DND-41 (cell line): ENCODE measurements at regions not wholly inside any gene's neighbourhood (a gene's known extent, or its start where the extent isn't known, plus 50 kb on each side); places are given as distances from the start of the nearest gene placed in this dataset.

Experiments
- ATAC-seq: fragments of 200-7000 bp; cut with Tn5 transposase; 3 replicates; pipeline ENCODE4 v1.9.1; 2021; ENCODE audit warnings: low read depth; ENCODE audit not compliant: insufficient read depth
- DNase-seq: peaks from one replicate; pipeline ENCODE4 v3.0.0-alpha.2; 2020
- H2AFZ ChIP-seq: 2 replicates; pipeline ENCODE4 v1.6.0; 2012; ENCODE audit warnings: low read depth, low read length
- H3K27ac ChIP-seq: 2 replicates; pipeline ENCODE4 v1.5.1; 2012; ENCODE audit warnings: low read length, inconsistent platforms
- H3K27me3 ChIP-seq: fragments of 200-600 bp; sonication (generic); 2 replicates; pipeline ENCODE4 v1.6.0; 2012; ENCODE audit warnings: low read length, mild to moderate bottlenecking, inconsistent platforms; ENCODE audit not compliant: insufficient read depth, poor library complexity
- H3K36me3 ChIP-seq: 2 replicates; pipeline ENCODE4 v1.5.1; 2012; ENCODE audit warnings: low read length, inconsistent platforms; ENCODE audit not compliant: insufficient read depth
- H3K4me1 ChIP-seq: 2 replicates; pipeline ENCODE4 v1.5.1; 2012; ENCODE audit warnings: mild to moderate bottlenecking, low read length; ENCODE audit not compliant: insufficient read depth
- H3K4me2 ChIP-seq: 2 replicates; pipeline ENCODE4 v1.6.0; 2012; ENCODE audit warnings: mild to moderate bottlenecking, moderate library complexity, low read length, inconsistent platforms; ENCODE audit not compliant: insufficient read depth
- H3K4me3 ChIP-seq, 2 experiments: fragments of 200-600 bp in 1 of 2; shearing (Covaris generic) in 1 of 2; 2 replicates each; pipeline ENCODE4 v1.5.1; 2012 to 2016; ENCODE audit warnings: inconsistent platforms in 2 of 2, low read length in 2 of 2, mild to moderate bottlenecking in 2 of 2, low read depth in 1 of 2, moderate library complexity in 1 of 2
- H3K79me2 ChIP-seq: 2 replicates; pipeline ENCODE4 v1.6.0; 2012; ENCODE audit warnings: low read length, inconsistent platforms; ENCODE audit not compliant: insufficient read depth
- H3K9ac ChIP-seq: 2 replicates; pipeline ENCODE4 v1.6.0; 2012; ENCODE audit warnings: low read depth, mild to moderate bottlenecking, inconsistent platforms, low read length, moderate library complexity
- H3K9me3 ChIP-seq: 2 replicates; pipeline ENCODE4 v1.5.1; 2012; ENCODE audit warnings: low read length, moderate library complexity, mild to moderate bottlenecking, inconsistent platforms; ENCODE audit not compliant: insufficient read depth, severe bottlenecking
- H4K20me1 ChIP-seq: 2 replicates; pipeline ENCODE4 v1.6.0; 2012; ENCODE audit warnings: low read length; ENCODE audit not compliant: insufficient read depth
- CTCF ChIP-seq: IDR thresholded peaks from 2 replicates; pipeline ENCODE4 v1.5.1; 2012; ENCODE audit warnings: borderline replicate concordance, low read length, moderate library complexity, mild to moderate bottlenecking; ENCODE audit not compliant: poor library complexity, severe bottlenecking; ENCODE audit errors: extremely low read depth
- EZH2 ChIP-seq: IDR thresholded peaks from 3 replicates; pipeline ENCODE4 v1.6.1; 2012; ENCODE audit warnings: borderline replicate concordance, low read depth, mild to moderate bottlenecking, moderate library complexity, low read length, inconsistent platforms; ENCODE audit not compliant: severe bottlenecking

- no peak overlapping the region for H3K27ac ChIP-seq
- no peak for ATAC-seq
Observed at GRCh38 chr20:39853050-39853449, 836.0 kb downstream of the MAFB start.

GRCh38 chr20:39851459-39851858 is 837.6 kb downstream of the MAFB start:
- H2AFZ ChIP-seq = no peak overlapping the region
- no peaks in the 10 kb centered on the region for H3K9me3 ChIP-seq
- H3K27me3 ChIP-seq = peaks cover 4% of the 10 kb centered on the region
- H3K4me2 ChIP-seq = no peak overlapping the region
- no peaks in the 10 kb centered on the region for H3K79me2 ChIP-seq
- no peak for TF ChIP-seq EZH2
- TF ChIP-seq CTCF = no peak
- no peak overlapping the region for H3K27ac ChIP-seq
- H3K4me1 ChIP-seq = no peaks in the 10 kb centered on the region
- ATAC-seq (no peak), DNase-seq (no peak)
- no peak overlapping the region for H3K4me3 ChIP-seq
- H4K20me1 ChIP-seq = no peaks in the 10 kb centered on the region
- no peak overlapping the region for H3K9ac ChIP-seq
- no peaks in the 10 kb centered on the region for H3K36me3 ChIP-seq

More at GRCh38 chr20:39853050-39853449, 836.0 kb downstream of the MAFB start:
- H3K4me3 ChIP-seq = no peak overlapping the region
- no peaks in the 10 kb centered on the region for H3K79me2 ChIP-seq
- H3K4me2 ChIP-seq = no peak overlapping the region
- no peak overlapping the region for H2AFZ ChIP-seq
- DNase-seq = no peak
- TF ChIP-seq CTCF (no peak), EZH2 (no peak)
- peaks cover 4% of the 10 kb centered on the region for H3K27me3 ChIP-seq
- no peaks in the 10 kb centered on the region for H3K9me3 ChIP-seq
- H4K20me1 ChIP-seq = no peaks in the 10 kb centered on the region
- H3K36me3 ChIP-seq = no peaks in the 10 kb centered on the region
- no peaks in the 10 kb centered on the region for H3K4me1 ChIP-seq
- H3K9ac ChIP-seq = no peak overlapping the region

GRCh38 chr20:39850821-39851330 is 838.2 kb downstream of the MAFB start:
- H3K27ac ChIP-seq = no peak overlapping the region
- H3K4me1 ChIP-seq = no peaks in the 10 kb centered on the region
- DNase-seq (no peak), ATAC-seq (no peak)
- H3K4me3 ChIP-seq = no peak overlapping the region
- H3K9me3 ChIP-seq = no peaks in the 10 kb centered on the region
- no peak overlapping the region for H3K4me2 ChIP-seq
- no peaks in the 10 kb centered on the region for H4K20me1 ChIP-seq
- H3K27me3 ChIP-seq = peaks cover 3% of the 10 kb centered on the region
- no peak overlapping the region for H3K9ac ChIP-seq
- no peak for TF ChIP-seq CTCF
- TF ChIP-seq EZH2 = no peak
- H2AFZ ChIP-seq = no peak overlapping the region
- no peaks in the 10 kb centered on the region for H3K36me3 ChIP-seq
- no peaks in the 10 kb centered on the region for H3K79me2 ChIP-seq

GRCh38 chr20:39850246-39850645 is 838.8 kb downstream of the MAFB start:
- ATAC-seq = no peak
- no peak overlapping the region for H3K27ac ChIP-seq
- H2AFZ ChIP-seq = no peak overlapping the region

More at GRCh38 chr20:39850246-39850645, 838.8 kb downstream of the MAFB start:
- Histone ChIP-seq H3K36me3 (no peaks in the 10 kb centered on the region), H3K4me3 (no peak overlapping the region), H3K79me2 (no peaks in the 10 kb centered on the region), H4K20me1 (no peaks in the 10 kb centered on the region), H3K9me3 (no peaks in the 10 kb centered on the region), H3K4me1 (no peaks in the 10 kb centered on the region), H3K9ac (no peak overlapping the region), H3K27me3 (no peaks in the 10 kb centered on the region), H3K4me2 (no peak overlapping the region)
- no peak for TF ChIP-seq EZH2
- TF ChIP-seq CTCF = no peak
- DNase-seq = no peak
